GM19328 (cell line): ENCODE measurements at regions not wholly inside any gene's neighbourhood (a gene's known extent, or its start where the extent isn't known, plus 50 kb on each side); places are given as distances from the start of the nearest gene placed in this dataset.
"Not testable (repeated sequence)": the region's sequence is repeated elsewhere in the genome, so short reads cannot be mapped to it uniquely, and the experiment has no call there.

Experiments
- ATAC-seq: cut with Tn5 transposase; IDR thresholded peaks from one replicate; pipeline ENCODE4 v1.9.1; 2021; ENCODE audit warnings: mild to moderate bottlenecking, moderate library complexity; ENCODE audit not compliant: unreplicated experiment

DNA sequence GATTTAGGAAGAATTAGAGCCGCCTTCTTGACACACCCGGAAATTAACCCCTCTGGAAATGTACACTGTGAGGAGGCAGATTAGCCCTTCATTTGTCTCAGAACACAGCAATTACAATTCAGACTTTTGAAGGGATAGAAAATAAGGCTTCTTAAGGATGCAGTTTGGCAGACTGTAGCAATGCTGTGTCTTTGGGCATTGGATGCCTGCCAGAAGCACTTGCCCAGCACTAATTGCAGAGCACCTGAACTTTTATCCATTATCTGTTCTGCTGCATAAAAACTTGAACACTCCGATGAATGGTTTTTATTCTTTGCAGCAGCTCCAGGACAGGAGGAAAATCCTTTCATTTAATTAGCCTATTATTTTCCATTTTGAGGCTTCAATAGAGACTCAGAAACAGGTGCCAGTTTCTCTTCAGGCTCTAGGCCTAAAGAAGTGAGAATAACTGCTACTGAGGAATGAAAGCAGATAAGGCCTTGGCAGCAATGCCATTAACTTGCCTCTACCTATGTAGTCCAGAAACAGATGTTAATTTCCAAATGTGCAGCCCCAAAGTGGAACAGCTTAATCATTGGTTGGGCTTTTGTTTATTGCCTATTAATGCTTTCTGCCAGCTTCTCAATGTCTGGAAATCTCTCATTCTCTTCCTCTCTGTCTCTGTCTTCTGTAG is 418.5 kb downstream of the NSUN3 start:
- no peak for ATAC-seq

DNA sequence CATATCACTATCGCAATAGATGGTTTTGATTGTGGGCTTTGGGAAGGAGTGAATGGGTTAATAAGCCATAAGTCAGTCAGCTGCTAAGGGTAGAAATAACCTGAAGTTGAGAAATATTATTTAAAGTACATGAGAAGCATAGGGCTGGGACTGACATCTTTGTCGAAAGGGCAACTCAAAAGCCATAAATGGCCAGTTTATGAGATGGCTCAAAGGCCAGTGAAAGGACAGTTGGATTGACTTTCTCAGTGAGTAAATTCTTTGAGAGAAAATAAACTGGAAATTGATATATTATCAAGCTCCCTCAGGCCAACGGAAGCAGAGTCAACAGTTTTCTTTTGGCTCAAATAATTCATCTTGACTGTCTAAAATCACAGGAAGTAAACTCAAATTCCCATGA is 419.8 kb downstream of the NSUN3 start:
- no peak for ATAC-seq

DNA sequence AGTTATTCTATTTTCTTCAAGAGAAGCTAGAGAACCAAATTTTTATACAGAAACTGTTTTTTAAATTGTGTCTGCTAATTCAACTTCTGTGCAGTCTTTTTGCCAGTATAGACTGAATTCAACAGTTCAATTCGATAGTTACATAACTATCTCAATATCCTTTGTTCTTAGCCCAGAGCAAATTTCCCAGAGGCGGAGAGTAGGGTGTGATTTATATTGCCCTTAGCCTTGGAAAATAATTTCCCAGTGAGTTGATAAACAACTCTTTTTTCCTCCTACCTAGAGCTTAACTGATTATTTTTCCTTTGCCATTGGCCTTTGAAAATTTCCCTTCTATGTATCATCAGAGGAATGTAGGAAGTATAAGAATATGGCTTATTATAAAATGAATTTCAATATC is 420.5 kb downstream of the NSUN3 start:
- no peak for ATAC-seq

DNA sequence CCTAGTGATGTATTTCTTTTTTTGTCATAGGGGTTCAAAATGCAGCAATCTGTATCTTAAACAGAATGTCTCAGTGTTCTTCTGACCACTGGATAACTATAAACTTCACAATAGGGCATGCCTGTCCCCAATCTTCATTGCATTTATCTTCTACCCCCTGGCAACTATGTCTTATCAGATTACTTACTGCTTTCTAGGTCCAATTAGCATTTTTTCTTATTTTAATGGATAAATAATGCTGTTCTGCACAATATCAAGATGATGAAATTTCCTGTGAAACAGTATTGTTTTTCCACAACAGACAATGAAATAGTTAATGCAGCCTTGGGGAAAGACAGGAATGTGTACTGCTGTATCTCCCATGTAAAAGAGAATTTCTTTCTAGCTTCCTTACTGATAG is 432.1 kb downstream of the NSUN3 start:
- no peak for ATAC-seq

DNA sequence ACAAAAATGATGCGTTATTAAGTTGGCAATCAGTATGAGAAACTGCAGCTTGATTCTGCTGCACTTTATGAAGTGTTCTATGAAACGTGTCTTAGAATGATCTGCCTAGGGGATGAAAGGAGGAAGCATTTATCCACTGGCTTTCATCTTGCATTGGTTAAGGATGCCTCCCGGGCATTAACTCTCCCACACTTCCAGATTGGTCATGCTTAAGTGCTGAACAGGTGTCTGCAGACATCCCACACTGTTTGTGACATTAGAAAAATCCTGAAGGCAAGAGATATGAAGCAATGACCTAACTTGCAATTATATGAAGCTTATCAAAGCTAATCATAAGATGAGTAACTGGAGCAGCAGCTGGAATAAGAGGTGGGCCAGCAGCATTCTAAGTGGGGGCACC is 437.3 kb downstream of the NSUN3 start:
- no peak for ATAC-seq

DNA sequence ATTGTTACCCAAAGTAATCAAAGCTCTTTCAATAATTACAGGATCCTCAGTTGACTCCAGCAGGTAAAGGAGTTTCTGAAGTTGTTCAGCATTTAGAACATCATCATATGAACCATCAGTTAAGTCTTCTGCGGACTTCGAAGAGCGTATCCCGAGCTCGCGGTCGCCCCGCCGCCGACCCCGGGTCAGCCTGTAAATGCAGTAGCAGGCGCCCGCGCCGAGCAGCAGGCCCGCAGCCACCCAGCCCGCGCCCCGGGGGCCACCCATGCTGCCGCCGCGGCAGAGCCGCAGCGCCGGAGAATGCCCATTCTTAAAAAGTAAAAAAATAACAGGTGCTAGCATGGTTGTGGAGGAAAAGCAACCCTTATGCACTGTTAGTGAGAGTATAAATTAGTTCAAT is 444.5 kb downstream of the NSUN3 start:
- ATAC-seq, result not testable (repeated sequence)

DNA sequence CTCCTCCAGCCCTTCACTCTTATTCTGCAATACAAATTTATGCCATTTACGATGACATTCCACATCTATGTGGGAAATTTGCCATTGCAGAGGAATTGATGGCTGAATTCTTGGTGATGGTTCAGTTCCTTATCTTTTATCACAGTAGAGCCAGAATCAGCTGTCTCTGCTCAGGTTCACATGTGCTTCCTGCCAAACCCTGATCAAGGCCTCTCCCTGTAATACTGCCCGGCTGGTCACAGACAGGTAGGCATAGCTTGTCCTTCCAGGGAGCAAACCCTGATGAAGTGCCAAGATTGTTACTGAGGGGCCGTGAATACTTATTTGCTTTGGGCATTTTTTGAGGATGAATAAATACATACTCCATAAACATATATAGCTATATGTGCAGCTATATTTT is 450.0 kb downstream of the NSUN3 start:
- no peak for ATAC-seq

DNA sequence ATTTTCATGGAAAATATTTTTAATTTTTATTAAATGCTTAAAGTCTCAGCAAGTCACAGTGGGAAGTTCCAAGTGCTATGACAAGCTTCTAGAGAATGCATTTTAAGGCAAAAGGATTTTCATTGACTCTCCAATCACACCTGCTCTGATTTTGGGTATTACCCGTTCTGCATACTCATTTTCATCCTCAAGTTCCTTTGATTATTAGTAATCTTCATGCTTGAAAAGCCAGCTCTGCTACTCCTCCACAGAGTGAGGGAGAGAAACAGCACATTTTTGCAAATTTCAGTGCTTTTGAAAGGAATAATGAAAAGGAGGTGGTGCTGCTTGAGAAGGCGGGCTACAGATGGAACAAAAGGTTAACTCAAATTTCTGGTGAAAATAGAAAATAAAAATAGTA is 450.7 kb downstream of the NSUN3 start:
- ATAC-seq, result no peak

DNA sequence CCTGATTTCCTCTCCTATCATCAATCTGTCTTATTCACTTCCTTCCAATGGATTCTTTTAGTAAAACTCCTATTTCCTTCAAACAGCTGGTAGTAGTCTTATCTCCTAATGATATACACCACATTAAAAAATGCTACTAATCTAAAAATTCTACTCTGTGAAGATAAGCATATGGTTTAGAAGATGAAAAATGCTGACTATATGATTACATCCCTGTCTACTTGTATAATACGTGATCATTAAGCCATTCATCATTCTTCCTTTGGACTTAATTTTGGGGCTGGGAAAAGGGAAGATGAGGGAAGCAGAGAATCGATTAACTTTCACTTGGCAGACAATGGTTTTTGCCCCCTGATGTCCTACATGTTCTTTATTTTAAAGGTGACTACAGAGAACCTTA is 453.1 kb downstream of the NSUN3 start:
- no peak for ATAC-seq

DNA sequence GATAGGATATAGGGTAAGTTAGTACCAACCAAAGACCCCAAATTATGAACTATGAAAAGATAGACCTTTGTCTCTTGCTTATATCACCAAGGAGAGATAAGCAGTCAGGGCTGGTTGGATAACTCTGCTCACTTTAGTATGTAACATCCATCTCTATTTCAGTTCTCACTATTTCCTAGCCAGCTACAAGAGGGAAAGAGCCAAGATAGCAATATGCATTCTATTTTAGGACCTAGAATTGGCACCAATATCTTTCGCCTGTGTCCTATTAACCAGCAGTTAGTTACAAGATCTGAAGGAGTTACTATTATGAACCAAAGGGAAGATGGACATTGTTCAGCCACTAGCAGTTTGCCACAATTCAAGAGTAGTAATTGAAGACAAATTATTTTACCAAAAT is 457.5 kb downstream of the NSUN3 start:
- ATAC-seq, result no peak

DNA sequence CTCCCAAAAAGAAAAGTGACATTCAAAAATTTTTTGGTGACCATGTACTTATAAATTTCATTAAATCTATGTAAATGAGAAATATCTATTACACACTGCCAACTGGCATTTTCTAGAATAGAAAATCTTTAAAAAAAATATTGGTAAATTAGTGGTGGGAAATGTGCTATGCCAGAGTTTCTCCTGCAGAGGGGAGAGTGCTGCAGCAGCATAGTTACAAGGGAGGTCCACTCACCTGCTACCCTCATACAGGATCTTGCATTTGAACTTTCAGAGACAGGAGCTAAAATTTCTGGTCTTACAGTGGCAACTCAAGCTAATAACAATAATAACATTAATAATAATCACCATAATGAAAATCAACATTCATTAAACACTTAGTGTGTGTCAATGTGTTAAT is 459.6 kb downstream of the NSUN3 start:
- ATAC-seq, result no peak

DNA sequence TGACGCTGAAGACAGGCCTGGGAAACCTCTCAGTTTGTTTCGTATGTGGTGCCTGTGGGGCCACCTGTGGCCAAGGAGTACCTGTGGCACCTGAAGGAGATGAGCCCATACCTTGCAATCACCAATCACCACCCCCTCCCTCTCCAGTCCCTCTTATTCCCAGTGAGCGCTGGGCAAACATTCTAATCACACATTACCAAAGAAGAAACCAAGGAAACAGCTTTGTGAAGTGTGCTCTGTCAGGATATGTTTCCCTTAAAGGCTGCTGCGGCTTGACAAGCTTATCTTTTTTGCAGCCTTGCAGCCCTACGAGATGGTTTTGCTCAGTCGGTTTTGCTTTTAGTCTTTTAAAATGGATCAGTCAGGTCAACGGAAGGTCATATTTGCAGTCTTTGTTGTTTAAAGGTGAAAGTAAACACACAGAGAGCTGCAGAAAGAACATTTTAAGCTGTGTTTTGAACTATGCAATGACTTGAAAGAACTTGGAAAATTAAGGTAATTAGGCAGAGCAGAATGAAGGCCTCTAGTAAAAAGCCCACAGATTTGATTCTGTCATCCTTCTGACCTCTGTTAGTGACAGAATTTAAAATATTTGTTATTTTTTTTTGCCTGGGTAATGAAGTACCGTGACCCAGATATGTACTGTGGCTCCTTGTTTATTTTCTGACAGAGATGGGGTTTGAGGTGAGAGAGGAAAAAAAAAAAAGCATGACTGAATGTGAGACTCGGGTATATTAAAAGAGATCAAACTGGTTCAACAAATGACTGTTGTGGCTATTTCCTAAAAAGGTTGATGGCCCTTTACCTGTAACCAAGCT is 461.4 kb downstream of the NSUN3 start:
- ATAC-seq, result no peak

DNA sequence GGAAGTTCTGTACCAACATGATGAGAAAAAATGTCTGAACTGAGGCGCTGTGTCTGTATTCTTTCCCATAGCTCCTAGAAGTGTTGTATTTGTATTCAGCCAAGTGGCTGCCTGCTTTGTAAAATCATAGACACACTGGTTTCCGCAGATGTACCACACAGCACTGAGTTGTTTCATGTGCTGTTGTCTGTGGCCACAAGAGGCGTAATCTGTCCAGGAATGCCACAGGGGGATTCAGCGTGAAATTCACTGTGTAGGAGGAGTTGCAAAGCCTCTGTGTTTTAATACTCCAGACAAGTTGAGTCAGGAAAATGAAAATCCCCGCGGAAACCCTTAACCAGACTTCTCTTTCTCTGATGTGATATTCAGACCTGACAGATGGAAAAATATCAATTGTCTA is 462.2 kb downstream of the NSUN3 start:
- ATAC-seq, result no peak

DNA sequence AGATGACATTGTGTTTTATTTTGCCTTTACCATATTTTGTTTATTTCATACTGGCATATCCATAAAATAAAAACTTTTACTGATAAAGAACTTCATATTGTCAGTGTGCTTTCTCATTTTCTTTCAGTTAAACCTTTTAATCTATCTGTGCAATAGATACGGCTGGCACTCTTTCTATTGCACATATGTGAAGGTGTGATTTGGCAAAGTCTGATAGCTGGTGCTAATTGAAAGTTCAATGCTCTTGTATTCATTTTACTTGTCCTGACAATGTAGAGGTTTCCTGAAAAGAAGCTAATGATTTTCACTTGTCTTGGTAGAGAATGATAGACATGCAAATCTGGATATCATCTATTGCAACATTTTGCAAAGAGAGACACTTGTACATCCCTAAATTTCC is 467.0 kb downstream of the NSUN3 start:
- ATAC-seq, result no peak

DNA sequence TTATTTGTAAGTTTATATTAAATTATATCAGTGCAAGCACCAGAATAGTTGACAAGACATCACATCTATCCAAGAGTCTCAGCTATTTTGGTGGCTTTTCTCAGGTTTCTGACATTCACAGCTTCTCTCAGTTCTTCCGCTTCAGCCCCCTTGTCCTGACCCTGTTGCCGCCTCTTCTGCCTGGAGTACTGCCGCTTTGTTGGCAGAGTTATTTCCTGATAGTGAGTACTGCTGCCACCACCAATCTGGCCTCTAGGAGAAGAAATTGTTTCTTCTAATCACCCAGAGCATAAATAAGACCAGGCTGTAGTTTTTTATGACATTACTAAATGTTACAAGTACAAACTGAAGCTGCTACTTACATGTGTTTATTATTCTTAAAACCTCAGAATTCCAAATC is 470.1 kb downstream of the NSUN3 start:
- no peak for ATAC-seq

DNA sequence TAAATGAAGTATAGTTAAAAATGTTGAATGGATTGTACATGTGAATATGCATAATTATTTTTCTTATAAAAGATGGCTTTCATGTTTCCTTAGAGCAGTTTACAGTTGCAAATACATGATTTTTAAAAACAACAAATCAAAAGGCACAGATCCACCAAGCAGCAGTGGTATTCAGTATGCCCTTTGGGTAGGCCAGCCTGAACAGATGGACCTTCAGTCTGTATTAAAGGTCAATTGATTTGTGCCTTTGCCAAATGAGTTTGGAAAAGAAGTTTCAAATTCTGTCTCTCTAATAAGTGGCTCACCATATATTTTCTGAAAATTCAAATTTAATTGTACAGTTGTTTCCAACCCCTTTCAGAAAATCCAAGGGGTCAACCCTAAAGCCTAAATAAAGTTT is 477.1 kb downstream of the NSUN3 start:
- ATAC-seq, result no peak

DNA sequence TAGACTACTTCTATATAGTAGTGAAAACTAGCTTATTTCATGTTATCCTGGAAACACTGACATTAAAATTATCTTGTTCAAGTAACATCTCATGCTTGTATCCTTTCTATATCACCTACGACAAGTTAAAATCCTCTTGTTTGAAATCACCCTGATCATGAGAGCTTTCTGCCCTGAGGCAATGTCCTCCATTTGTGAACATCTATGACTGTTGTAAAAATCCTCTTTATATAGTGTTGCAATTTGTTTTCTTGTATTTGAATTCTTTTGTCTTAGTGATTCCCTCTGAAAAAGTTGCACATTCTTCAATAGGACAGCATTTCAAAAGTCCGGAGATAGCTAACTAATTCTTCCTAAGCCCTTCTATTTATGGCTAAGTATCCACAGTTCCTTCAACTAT is 480.3 kb downstream of the NSUN3 start:
- no peak for ATAC-seq

DNA sequence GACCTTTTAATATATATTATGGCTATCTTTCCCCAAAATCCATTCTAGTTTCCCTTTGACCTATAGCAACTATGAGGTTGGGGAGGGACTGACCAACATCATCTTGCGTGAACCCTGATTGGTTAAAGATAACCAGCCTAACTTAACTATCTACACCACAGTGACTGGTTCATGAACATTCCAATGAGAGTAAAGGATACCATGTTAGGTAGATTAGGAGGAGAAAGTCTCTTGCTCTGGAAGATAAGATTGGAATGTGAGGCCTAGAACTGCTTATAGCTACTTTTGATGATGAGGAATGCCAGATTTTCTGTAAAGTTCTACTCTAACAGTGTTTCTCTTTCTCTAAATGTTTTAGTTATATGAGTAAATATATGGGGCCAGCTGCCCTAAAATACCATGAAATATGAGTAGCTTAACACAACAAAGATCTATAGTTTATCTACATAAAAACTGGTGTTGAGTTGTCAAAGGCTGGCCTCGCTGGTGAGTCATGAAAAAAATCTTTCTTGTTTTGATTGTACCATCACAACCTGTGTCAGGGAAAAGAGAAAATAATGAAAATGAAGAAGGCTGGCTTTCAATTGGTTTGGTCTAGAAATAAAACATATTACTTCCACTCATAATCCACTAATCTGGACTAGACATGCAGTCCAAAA is 481.4 kb downstream of the NSUN3 start:
- ATAC-seq, result no peak

DNA sequence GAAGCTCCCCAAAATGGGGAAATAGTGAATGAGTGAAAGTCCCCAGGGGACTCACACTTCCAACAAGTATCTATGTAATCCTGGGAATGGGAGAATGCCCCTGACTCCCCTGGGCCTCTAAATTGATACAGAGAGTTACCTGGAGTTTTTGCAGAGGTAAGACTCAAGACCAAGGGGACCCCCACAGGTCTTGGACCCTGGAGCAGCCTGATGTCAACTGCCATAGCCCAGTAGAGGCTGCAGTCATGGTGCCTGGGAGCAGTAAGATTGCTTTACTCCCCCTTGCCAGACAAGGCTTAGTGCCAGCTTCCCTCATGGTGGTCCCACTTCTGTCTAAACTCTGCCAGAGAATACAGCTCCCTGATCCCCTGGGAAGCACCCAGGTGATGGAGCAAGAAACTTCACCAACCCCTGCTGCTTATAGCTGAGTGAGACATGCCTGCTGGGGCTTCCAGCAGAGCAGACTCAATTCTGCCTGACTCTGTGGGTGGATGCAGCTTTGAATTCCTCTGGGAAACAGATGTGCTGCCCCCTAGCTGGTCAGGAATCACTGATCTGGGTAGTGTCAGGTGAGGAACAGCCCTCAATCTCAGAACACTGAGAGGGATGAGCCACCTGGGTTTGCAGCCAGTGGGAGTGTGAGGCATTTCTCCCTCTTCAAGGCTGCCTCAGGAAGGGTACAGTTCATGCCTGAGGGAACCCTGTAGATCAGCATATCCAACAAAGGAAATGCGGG is 485.9 kb downstream of the NSUN3 start:
- no peak for ATAC-seq

DNA sequence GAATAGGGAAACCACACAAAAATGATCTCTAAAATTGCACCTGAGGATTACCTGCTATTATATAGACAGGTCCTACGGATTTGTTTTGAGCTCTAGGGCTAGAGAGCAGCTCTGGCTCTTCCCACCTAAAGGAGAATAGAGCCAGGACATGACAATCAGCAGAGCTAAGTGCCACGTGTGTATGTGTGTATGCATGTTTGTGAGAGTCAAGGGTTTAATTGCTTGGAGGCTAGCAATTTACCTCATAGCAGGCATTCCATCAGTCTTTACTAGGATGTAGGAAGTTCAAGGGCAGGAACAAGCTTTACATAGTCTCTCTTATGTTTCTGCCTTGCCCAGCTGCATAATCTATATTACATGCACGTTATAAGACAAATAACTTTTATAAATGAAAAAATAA is 498.2 kb downstream of the NSUN3 start:
- ATAC-seq, result no peak

DNA sequence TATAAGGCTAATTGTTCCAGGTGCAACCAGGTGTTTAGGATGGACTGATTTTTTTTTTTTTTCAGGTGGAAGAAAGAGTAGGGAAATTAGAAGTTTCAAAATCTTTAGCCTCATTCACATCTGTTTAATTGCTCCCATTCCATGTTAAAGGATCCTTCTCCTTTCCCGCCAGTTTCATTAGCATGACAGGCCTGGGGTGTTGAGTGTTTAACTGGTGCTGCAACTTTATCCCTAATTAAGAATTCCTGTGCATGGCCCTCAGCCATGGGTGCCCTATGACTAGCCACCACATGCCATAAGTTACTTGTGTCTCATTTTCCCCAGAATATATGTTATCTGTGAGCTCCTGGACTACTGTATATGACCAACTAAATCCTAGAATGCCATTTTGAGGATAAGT is 501.4 kb downstream of the NSUN3 start:
- ATAC-seq, result no peak

DNA sequence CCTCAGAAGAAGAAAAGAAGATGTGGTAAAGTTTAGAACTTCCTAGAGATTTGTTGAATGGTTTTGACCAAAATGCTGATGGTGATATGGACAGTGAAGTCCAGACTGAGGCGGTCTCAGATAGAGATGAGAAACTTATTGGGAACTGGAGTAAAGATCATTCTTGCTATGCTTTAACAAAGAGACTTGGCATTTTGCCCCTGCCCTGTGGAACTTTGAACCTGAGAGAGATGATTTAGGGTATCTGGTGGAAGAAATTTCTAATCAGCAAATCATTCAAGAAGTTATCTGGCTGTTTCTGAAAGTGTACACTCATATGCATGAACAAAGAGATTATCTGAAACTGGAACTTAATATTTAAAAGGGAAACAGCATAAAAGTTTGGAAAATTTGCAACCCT is 505.2 kb downstream of the NSUN3 start:
- no peak for ATAC-seq
